Fibroblast of pulmonary artery (primary cell): ENCODE measurements at regions not wholly inside any gene's neighbourhood (a gene's known extent, or its start where the extent isn't known, plus 50 kb on each side); places are given as distances from the start of the nearest gene placed in this dataset.

Source experiments
- DNase-seq: peaks from one replicate; pipeline ENCODE4 v3.0.0-alpha.2; 2010; ENCODE audit warnings: low read depth
- H3K4me3 ChIP-seq: replicated peaks from 2 replicates; pipeline ENCODE4 v1.5.1; 2011; ENCODE audit warnings: low read depth, mild to moderate bottlenecking, control low read depth, low read length, moderate library complexity
- TF ChIP-seq, protein P1 (sequence below): IDR thresholded peaks from 2 replicates; pipeline ENCODE4 v1.5.1; 2011; ENCODE audit warnings: mild to moderate bottlenecking, control low read depth, low read length, inconsistent platforms; ENCODE audit errors: missing control alignments

DNA sequence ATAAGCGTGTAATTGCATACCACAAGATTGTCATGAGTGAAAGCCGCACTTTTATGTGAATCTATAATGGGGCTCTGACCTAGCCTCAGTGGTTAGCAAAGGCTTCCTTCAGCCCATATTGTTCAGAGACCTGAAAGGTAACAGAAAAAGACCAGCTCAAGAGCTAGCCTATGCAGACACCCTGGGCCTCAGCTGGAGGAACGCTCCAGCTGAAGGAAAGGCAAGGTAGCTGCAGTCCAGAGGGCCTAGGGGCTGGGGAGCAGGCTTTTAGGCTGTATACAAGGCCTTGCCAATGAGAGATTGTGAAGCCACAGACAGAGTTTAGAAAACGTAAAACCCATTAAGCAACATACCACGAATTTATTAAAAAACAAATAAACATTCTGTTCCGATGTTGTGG is 246.6 kb upstream of the GHITM start:
- no peak overlapping the region for H3K4me3 ChIP-seq
- no peak for DNase-seq
- TF ChIP-seq, protein P1, sequence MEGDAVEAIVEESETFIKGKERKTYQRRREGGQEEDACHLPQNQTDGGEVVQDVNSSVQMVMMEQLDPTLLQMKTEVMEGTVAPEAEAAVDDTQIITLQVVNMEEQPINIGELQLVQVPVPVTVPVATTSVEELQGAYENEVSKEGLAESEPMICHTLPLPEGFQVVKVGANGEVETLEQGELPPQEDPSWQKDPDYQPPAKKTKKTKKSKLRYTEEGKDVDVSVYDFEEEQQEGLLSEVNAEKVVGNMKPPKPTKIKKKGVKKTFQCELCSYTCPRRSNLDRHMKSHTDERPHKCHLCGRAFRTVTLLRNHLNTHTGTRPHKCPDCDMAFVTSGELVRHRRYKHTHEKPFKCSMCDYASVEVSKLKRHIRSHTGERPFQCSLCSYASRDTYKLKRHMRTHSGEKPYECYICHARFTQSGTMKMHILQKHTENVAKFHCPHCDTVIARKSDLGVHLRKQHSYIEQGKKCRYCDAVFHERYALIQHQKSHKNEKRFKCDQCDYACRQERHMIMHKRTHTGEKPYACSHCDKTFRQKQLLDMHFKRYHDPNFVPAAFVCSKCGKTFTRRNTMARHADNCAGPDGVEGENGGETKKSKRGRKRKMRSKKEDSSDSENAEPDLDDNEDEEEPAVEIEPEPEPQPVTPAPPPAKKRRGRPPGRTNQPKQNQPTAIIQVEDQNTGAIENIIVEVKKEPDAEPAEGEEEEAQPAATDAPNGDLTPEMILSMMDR, result no peak

DNA sequence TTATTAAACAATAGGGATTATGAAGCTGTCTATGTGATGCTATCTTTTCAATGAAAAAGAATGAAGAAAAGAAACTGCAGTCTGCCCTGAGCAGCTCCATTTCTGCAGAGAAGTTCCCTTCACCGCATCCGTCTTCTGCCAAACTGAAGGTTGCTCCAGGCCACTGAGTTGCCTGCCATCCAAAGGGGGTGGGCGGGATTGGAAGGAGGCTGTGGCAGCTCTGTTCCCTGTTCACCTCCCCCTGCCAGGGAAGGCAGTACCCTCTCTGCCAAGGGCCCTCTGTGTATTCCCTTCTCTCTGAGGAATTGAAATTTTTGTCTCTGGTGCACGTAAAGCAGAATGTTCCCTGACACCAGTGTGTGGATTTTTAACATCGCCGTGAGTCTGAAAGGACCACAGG is 243.1 kb upstream of the GHITM start:
- DNase-seq, result no peak
- TF ChIP-seq, protein P1, result no peak
- no peak overlapping the region for H3K4me3 ChIP-seq

DNA sequence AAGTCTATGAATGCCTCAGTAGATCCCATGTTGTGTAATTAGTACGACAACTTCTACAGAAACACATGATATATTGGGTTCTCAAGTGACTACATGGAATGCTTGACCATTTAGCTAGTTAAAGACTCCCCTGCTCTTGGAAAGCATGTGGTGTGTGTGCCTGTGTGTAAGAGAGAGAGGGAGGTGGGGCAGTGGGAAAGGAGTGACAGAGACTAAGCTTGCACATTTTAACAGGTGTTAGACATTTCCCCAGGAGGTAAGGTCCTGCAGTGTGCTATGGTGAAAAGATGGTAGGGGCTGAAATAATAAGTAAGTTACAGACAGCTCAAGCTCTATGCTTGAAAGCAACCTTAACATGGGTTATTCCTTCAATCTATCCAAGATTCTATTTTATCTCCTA is 241.7 kb upstream of the GHITM start:
- no peak overlapping the region for H3K4me3 ChIP-seq
- TF ChIP-seq, protein P1, result no peak
- no peak for DNase-seq

DNA sequence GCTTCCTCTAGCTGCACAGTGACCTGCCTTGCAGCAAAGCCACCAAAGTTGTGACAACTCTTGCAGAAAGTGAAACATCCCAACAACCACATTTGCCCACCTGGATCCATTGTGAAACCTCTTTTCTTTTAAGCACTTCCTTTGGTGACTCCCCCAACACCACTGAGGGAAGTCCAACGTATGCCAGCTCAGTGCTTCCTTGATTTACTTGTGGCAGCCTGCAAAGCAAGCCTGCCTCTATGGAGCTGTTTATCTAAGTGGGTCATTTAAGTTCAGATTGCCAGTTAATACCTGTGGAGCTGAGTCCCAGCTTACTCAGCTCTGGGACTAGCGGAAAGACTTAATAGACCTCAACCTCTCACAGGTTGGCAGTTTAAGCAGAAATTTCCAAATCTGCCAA is 230.8 kb upstream of the GHITM start:
- TF ChIP-seq, protein P1, result no peak
- no peak for DNase-seq
- H3K4me3 ChIP-seq, result no peak overlapping the region

DNA sequence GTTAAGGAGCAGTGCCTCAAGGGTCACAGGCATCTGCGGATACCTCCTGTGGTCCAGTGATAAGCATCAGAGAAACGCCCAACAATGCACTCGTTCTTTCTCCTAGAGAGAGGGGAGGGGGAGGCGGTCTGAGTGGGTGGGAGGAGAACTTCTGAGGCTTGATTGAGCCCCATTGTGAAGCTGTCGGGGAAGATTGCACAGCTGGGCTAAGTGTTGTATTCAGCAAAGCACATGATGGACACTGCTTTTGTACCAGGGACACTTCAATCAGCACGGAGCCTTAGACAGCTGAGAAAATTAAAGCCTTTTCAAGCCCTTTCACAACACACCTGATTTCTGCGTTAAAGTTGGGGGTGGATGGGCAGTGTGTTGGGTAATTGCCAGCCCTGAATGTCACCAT is 230.3 kb upstream of the GHITM start:
- no peak for DNase-seq
- TF ChIP-seq, protein P1, result no peak
- no peak overlapping the region for H3K4me3 ChIP-seq

DNA sequence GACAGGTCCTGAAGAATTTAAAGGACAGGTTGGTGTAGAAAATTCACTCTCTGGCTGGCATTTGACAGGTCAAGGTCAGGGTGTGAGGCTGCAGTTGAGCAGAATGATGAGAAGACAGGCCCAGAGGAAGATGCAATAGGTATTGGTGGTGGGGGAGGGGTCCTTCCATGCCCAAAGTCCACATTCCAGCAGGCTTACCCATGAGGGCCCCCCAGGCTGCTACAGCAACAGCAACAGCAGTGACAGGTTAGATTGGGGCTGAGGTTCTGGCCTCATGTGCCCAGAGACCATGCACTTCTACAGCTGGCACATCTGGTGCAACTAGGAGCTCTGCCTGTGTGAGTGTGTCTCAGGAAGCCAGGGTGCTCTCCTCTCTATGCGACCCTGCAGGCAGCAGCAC is 223.5 kb upstream of the GHITM start:
- no peak overlapping the region for H3K4me3 ChIP-seq
- TF ChIP-seq, protein P1, result no peak
- no peak for DNase-seq

DNA sequence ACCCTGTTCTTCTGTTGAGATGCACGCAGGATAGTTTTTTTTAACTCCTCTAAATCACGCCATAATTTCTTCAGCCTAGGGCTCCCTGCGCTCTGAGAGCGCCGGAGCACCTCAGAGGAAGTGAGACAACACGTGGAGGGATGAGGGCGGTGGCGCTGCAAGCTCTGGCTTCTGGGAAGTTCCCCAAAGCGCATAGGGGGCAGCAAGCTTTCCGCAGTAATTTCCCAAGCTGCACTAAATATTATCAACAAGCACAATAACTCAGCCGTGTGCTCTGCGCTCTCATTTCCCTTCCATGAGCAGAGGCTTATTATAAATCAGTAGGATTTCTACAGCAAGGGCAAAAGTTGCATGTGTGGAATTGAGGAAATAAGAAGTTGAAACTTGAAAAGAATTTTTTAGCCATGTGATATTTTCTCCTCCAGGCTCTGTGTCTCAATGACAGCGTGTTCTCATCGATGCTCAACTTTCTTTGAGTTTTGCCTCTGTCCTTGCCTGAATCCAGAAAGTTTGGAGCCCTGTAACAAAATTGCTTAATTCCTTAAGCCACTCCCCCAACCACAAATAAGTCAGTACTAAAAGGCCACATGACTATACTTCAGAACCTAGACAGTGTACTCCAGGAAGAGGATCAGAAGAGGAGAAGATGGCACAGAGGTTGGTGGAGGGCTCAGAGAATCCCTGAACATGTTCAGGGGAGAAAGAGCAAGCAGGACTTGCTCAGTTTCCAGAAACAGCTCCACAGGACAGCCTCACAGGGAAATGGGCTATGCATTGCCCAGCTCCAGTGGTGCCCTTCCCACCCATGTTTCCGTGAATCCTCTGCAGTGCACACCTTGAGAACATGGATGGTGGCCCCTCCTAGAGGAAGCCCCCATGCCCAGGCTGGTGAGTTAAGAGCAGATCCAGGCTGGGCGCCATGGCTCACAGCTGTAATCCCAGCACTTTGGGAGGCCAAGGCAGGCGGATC is 221.5 kb upstream of the GHITM start:
- H3K4me3 ChIP-seq, result no peak overlapping the region
- TF ChIP-seq, protein P1, result no peak
- no peak for DNase-seq
